ENCODE measurements at regions not wholly inside any gene's neighbourhood (a gene's known extent, or its start where the extent isn't known, plus 50 kb on each side); places are given as distances from the start of the nearest gene placed in this dataset.

GRCh38 chr1:47578721-47579419, 141.0 kb downstream of the FOXD2 start:
- H3K36me3 Mint-ChIP-seq (ENCODE audit: low read depth), result no peaks in the 10 kb centered on the region
- no peak for TF ChIP-seq CTCF (IDR thresholded peaks at IDR 0.05)
- no peak for DNase-seq
- peak overlapping the region; percentile 47 for H3K4me3 Mint-ChIP-seq
- H3K27me3 Mint-ChIP-seq (ENCODE audit: insufficient read depth), result peaks cover 15% of the 10 kb centered on the region
- H3K9me3 Mint-ChIP-seq, result no peaks in the 10 kb centered on the region
- peak overlapping the region; percentile 39; the same call in 1 of the 2 replicates for H3K27ac Mint-ChIP-seq
- H3K4me1 Mint-ChIP-seq (ENCODE audit: low read depth), result peaks cover 51% of the 10 kb centered on the region

- H3K36me3 Mint-ChIP-seq (ENCODE audit: low read depth), result no peaks in the 10 kb centered on the region
- no peak overlapping the region for H3K27ac Mint-ChIP-seq
- DNase-seq, result no peak
- H3K27me3 Mint-ChIP-seq (ENCODE audit: insufficient read depth), result peaks cover 13% of the 10 kb centered on the region
- TF ChIP-seq CTCF (IDR thresholded peaks at IDR 0.05), result no peak
- H3K4me3 Mint-ChIP-seq, result no peak overlapping the region
- H3K9me3 Mint-ChIP-seq, result no peaks in the 10 kb centered on the region
- peaks cover 46% of the 10 kb centered on the region for H3K4me1 Mint-ChIP-seq (ENCODE audit: low read depth)
Measured at GRCh38 chr1:47579809-47580208, 142.0 kb downstream of the FOXD2 start.

- Mint-ChIP-seq H3K36me3 (ENCODE audit: low read depth) (no peaks in the 10 kb centered on the region), H3K27ac (no peak overlapping the region), H3K4me1 (ENCODE audit: low read depth) (peaks cover 40% of the 10 kb centered on the region), H3K4me3 (no peak overlapping the region), H3K9me3 (no peaks in the 10 kb centered on the region), H3K27me3 (ENCODE audit: insufficient read depth) (peaks cover 12% of the 10 kb centered on the region)
- no peak for DNase-seq
- TF ChIP-seq CTCF (IDR thresholded peaks at IDR 0.05), result no peak
Measured at GRCh38 chr1:47580451-47580995, 142.7 kb downstream of the FOXD2 start.

- H3K4me1 Mint-ChIP-seq (ENCODE audit: low read depth), result peaks cover 16% of the 10 kb centered on the region
- H3K27me3 Mint-ChIP-seq (ENCODE audit: insufficient read depth), result peaks cover 19% of the 10 kb centered on the region
- H3K9me3 Mint-ChIP-seq, result no peaks in the 10 kb centered on the region
- TF ChIP-seq CTCF (IDR thresholded peaks at IDR 0.05), result no peak
- no peak overlapping the region for H3K27ac Mint-ChIP-seq
- no peak for DNase-seq
- no peaks in the 10 kb centered on the region for H3K36me3 Mint-ChIP-seq (ENCODE audit: low read depth)
- no peak overlapping the region for H3K4me3 Mint-ChIP-seq
Measured at GRCh38 chr1:47582891-47583608, 145.2 kb downstream of the FOXD2 start.

GRCh38 chr1:47584249-47584648, 146.4 kb downstream of the FOXD2 start:
- no peaks in the 10 kb centered on the region for H3K36me3 Mint-ChIP-seq (ENCODE audit: low read depth)
- no peak for DNase-seq
- H3K4me1 Mint-ChIP-seq (ENCODE audit: low read depth), result peaks cover 5% of the 10 kb centered on the region
- peaks cover 22% of the 10 kb centered on the region for H3K27me3 Mint-ChIP-seq (ENCODE audit: insufficient read depth)
- H3K9me3 Mint-ChIP-seq, result no peaks in the 10 kb centered on the region
- H3K4me3 Mint-ChIP-seq, result no peak overlapping the region
- no peak for TF ChIP-seq CTCF (IDR thresholded peaks at IDR 0.05)
- no peak overlapping the region for H3K27ac Mint-ChIP-seq
